ENCODE measurements at regions not wholly inside any gene's neighbourhood (a gene's known extent, or its start where the extent isn't known, plus 50 kb on each side); places are given as distances from the start of the nearest gene placed in this dataset.

- H3K27ac ChIP-seq = no peak overlapping the region
- TF ChIP-seq POLR2AphosphoS5 (IDR thresholded peaks at IDR 0.05) = no peak
- no peak for TF ChIP-seq CTCF (IDR thresholded peaks at IDR 0.05)
- no peak for TF ChIP-seq POLR2A (IDR thresholded peaks at IDR 0.05)
- no peak for TF ChIP-seq EP300 (IDR thresholded peaks at IDR 0.05)
- no peaks in the 10 kb centered on the region for H3K9me3 ChIP-seq
- WGBS, 5 donors = 71 to 79% (median 73%) methylated on average over 7 of the region's 7 CpGs
- peak in 1 of 2 donors; percentile 15 for DNase-seq
- intact Hi-C loops (cut with DNase I; ENCODE audit: low total_unique reads) = no loop called here
- H3K36me3 ChIP-seq = no peaks in the 10 kb centered on the region
- no peak overlapping the region for H3K4me3 ChIP-seq
- H3K27me3 ChIP-seq = no peaks in the 10 kb centered on the region
- H3K4me1 ChIP-seq = no peaks in the 10 kb centered on the region
These were observed 122.5 kb downstream of the C1GALT1 start for GRCh38 chr7:7304705-7305450.

GRCh38 chr7:7306231-7306630 is 123.9 kb downstream of the C1GALT1 start:
- Histone ChIP-seq H3K27me3 (no peaks in the 10 kb centered on the region), H3K27ac (no peak overlapping the region), H3K9me3 (no peaks in the 10 kb centered on the region), H3K36me3 (no peaks in the 10 kb centered on the region), H3K4me1 (no peaks in the 10 kb centered on the region), H3K4me3 (no peak overlapping the region)
- intact Hi-C loops (cut with DNase I; ENCODE audit: low total_unique reads) = no loop called here
- no peak for DNase-seq
- TF ChIP-seq POLR2A (IDR thresholded peaks at IDR 0.05) = no peak
- TF ChIP-seq EP300 (IDR thresholded peaks at IDR 0.05) = no peak
- TF ChIP-seq CTCF (IDR thresholded peaks at IDR 0.05) = no peak
- TF ChIP-seq POLR2AphosphoS5 (IDR thresholded peaks at IDR 0.05) = no peak

Data from stomach (tissue), 8 donors.